Parathyroid adenoma (tissue), 2 donors: ENCODE measurements at regions not wholly inside any gene's neighbourhood (a gene's known extent, or its start where the extent isn't known, plus 50 kb on each side); places are given as distances from the start of the nearest gene placed in this dataset.

Source experiments
- H2AFZ ChIP-seq: fragments of 300-600 bp; sonication (generic); one replicate; pipeline ENCODE4 v1.7.0; 2017; ENCODE audit warnings: antibody characterized with exemption, mild to moderate bottlenecking
- H3K27ac ChIP-seq: fragments of 300-600 bp; sonication (generic); one replicate; pipeline ENCODE4 v1.7.0; 2017
- H3K27me3 ChIP-seq: fragments of 300-600 bp; sonication (generic); one replicate; pipeline ENCODE4 v1.7.0; 2017; ENCODE audit warnings: low read length; ENCODE audit not compliant: control insufficient read depth, insufficient read depth
- H3K36me3 ChIP-seq: fragments of 300-600 bp; sonication (generic); one replicate; pipeline ENCODE4 v1.7.0; 2017; ENCODE audit warnings: low read length; ENCODE audit not compliant: control insufficient read depth, insufficient read depth
- H3K4me1 ChIP-seq: fragments of 300-600 bp; sonication (generic); one replicate; pipeline ENCODE4 v1.7.0; 2017; ENCODE audit warnings: control low read depth
- H3K4me2 ChIP-seq: fragments of 300-600 bp; sonication (generic); one replicate; pipeline ENCODE4 v1.7.0; 2017; ENCODE audit warnings: low read length
- H3K4me3 ChIP-seq: fragments of 300-600 bp; sonication (generic); one replicate; pipeline ENCODE4 v1.7.0; 2017; ENCODE audit warnings: low read depth, low read length
- H3K79me2 ChIP-seq: fragments of 300-600 bp; sonication (generic); one replicate; pipeline ENCODE4 v1.7.0; 2017; ENCODE audit warnings: control low read depth
- H3K9ac ChIP-seq: fragments of 300-600 bp; sonication (generic); one replicate; pipeline ENCODE4 v1.7.0; 2017; ENCODE audit warnings: mild to moderate bottlenecking
- H3K9me3 ChIP-seq: fragments of 300-600 bp; sonication (generic); one replicate; pipeline ENCODE4 v1.7.0; 2017; ENCODE audit warnings: low read length; ENCODE audit not compliant: control insufficient read depth
- TF ChIP-seq, protein P1 (sequence below): fragments of 300-600 bp; sonication (generic); IDR thresholded peaks from one replicate; pipeline ENCODE4 v1.7.0; 2017; ENCODE audit warnings: antibody characterized with exemption, mild to moderate bottlenecking
- donor health status: primary hyperparathyroidism.

DNA sequence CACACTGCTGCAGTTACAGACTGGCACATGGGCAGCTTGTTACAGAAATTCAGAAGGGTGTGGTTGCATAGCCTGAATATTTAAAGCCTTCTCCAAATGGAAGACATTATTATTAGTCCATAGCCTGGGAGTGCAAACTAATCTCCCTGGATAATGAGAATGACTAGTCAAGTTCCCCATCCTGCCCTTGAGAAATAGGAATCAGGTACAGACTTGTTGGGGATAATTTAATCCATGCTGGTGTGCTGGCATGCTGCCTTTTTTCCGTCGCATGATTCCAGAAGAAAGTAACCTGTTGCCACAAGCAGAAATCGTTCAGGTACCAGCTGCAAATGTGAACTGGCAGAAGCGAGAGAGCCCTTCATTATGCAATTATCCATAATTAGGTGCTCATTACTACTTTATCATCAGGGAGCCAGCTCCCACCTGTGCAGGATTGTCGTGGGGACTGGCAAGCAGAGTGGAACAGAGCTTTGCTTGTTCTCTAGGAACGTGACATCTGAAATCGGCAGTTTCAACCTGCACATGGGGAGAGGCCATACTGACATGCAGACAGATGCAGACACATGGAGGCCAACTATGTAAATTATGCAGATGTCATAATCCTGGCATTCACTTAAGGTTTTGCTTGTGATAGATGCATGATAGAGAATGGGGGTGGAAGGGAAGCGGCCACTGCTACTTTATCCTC lies 419.4 kb downstream of the PMP22 start:
- no peaks in the 10 kb centered on the region for H3K79me2 ChIP-seq
- no peak overlapping the region for H3K9ac ChIP-seq
- no peak overlapping the region for H3K4me3 ChIP-seq
- H3K27ac ChIP-seq, result no peak overlapping the region
- TF ChIP-seq, protein P1, sequence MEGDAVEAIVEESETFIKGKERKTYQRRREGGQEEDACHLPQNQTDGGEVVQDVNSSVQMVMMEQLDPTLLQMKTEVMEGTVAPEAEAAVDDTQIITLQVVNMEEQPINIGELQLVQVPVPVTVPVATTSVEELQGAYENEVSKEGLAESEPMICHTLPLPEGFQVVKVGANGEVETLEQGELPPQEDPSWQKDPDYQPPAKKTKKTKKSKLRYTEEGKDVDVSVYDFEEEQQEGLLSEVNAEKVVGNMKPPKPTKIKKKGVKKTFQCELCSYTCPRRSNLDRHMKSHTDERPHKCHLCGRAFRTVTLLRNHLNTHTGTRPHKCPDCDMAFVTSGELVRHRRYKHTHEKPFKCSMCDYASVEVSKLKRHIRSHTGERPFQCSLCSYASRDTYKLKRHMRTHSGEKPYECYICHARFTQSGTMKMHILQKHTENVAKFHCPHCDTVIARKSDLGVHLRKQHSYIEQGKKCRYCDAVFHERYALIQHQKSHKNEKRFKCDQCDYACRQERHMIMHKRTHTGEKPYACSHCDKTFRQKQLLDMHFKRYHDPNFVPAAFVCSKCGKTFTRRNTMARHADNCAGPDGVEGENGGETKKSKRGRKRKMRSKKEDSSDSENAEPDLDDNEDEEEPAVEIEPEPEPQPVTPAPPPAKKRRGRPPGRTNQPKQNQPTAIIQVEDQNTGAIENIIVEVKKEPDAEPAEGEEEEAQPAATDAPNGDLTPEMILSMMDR, result no peak
- no peaks in the 10 kb centered on the region for H3K9me3 ChIP-seq
- no peak overlapping the region for H2AFZ ChIP-seq
- no peak overlapping the region for H3K4me2 ChIP-seq
- H3K36me3 ChIP-seq, result no peaks in the 10 kb centered on the region
- H3K27me3 ChIP-seq, result no peaks in the 10 kb centered on the region
- no peaks in the 10 kb centered on the region for H3K4me1 ChIP-seq

DNA sequence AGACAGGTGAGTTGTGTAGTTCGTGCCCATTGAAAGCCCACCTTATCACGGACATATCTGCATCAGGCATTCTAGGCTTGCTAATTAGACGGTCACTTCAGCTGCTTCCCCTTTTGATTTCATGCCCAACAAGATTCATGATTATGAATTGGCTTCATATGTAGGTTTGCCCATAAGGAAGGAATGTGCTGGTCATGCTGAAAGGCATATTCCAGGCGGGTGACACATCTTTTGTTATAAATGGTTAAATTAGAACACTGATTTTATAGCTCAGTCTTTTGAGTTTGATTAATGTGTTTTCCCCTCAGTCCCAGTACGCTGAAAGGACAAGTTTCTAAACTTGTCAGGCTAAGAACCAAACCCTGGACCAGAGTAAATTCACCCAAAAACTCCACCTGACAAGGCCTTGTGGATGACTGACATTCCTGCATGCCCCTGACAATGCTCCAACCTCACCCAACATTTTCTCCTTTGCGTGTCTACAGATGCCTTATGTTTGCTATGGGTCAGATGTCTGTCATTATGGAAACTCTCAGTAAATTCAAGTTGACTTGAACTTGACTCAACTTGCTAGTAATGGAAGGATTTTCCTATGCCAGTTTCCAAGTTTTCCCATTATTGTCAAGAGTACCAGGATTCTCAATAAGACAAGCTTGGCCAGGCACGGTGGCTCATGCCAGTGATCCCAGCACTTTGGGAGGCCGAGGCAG lies 421.9 kb downstream of the PMP22 start:
- no peaks in the 10 kb centered on the region for H3K4me1 ChIP-seq
- no peaks in the 10 kb centered on the region for H3K9me3 ChIP-seq
- no peaks in the 10 kb centered on the region for H3K36me3 ChIP-seq
- no peak overlapping the region for H3K27ac ChIP-seq
- no peaks in the 10 kb centered on the region for H3K27me3 ChIP-seq
- H3K4me2 ChIP-seq, result no peak overlapping the region
- no peak overlapping the region for H3K4me3 ChIP-seq
- H3K9ac ChIP-seq, result no peak overlapping the region
- H3K79me2 ChIP-seq, result no peaks in the 10 kb centered on the region
- TF ChIP-seq, protein P1, result no peak
- H2AFZ ChIP-seq, result no peak overlapping the region

DNA sequence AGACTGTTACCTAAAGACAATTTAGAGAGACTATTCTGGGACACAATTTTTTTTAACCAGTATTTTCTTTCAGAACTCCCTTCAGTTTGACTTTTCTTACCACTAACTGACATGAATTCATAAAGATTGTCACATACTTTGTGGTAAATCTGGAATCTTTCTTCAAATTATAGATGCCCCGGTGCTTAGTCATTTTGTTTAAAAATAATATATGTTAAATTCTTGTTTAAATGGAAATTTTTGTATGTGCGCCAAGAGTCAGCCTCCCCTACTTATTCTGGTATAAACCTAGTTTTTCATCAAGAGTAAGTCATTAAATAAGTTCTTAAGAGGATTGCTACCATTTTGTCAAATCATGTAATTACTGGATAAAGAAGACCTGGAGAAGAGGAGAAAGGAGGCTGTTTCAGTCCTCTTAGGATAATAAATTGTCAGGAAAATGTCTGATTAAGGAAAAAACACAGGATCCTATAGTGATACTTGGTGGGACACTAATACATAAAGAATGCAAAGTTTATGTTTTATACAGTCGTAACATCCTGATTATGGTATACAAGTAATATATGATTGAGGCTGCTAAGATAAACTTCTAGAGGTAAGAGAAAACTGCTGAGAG lies 424.4 kb downstream of the PMP22 start:
- Histone ChIP-seq H3K9ac (no peak overlapping the region), H3K27me3 (no peaks in the 10 kb centered on the region), H3K27ac (no peak overlapping the region), H3K36me3 (no peaks in the 10 kb centered on the region), H3K9me3 (no peaks in the 10 kb centered on the region), H3K4me2 (no peak overlapping the region), H3K79me2 (no peaks in the 10 kb centered on the region), H2AFZ (no peak overlapping the region), H3K4me1 (no peaks in the 10 kb centered on the region), H3K4me3 (no peak overlapping the region)
- TF ChIP-seq, protein P1, result no peak

DNA sequence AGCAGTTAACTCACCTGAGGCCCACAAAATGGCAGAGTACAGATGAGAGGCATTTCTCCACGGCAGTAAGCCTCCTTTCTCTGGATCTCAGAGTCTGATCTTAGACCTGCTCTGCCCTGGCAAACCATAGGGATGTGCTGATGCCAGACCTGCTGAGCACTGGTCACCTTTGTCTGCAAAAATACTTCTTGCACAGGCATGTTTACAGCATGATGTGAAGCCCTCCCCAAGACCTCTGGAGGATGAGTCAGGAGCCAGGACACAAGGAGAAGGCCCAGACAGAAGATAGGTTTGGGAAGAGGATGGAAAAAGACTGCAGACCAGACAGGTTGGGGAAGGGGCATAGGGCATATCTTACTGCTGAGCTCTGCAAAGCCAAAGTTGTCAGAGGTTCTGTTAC lies 426.6 kb downstream of the PMP22 start:
- Histone ChIP-seq H3K4me2 (no peak overlapping the region), H3K27ac (no peak overlapping the region), H3K79me2 (no peaks in the 10 kb centered on the region), H3K4me1 (no peaks in the 10 kb centered on the region), H3K9me3 (no peaks in the 10 kb centered on the region), H3K9ac (no peak overlapping the region), H2AFZ (no peak overlapping the region), H3K36me3 (no peaks in the 10 kb centered on the region), H3K27me3 (no peaks in the 10 kb centered on the region), H3K4me3 (no peak overlapping the region)
- TF ChIP-seq, protein P1, result no peak
